Panc1 (cell line): ENCODE measurements at regions not wholly inside any gene's neighbourhood (a gene's known extent, or its start where the extent isn't known, plus 50 kb on each side); places are given as distances from the start of the nearest gene placed in this dataset.

Source experiments
- ATAC-seq: fragments of 200-7000 bp; cut with Tn5 transposase; 2 replicates; pipeline ENCODE4 v1.9.1; 2020; ENCODE audit warnings: mild to moderate bottlenecking, moderate library complexity
- BruUV-seq: library from RNA; stranded (reverse); fragments of 400-500 nt; replicated peaks from 2 replicates; lab custom pipeline; 2021; lab: Mats Ljungman, UMichigan
- CTCF ChIA-PET: fragments of 300-600 bp; sonication (Branson Sonifier 250); formaldehyde crosslinking; loops from one replicate; lab custom pipeline; 2022; ENCODE audit warnings: antibody characterized with exemption; lab: Charles Lee
- POLR2A ChIA-PET: fragments of 300-600 bp; sonication (Branson Sonifier 250); formaldehyde crosslinking; loops from one replicate; lab custom pipeline; 2022; ENCODE audit warnings: antibody characterized with exemption; lab: Charles Lee
- DNase-seq: peaks from one replicate; pipeline ENCODE4 v3.0.0-alpha.2; 2010; ENCODE audit warnings: low read depth, low spot score
- H3K27ac ChIP-seq: 2 replicates; pipeline ENCODE4 v1.5.1; 2011; ENCODE audit warnings: mild to moderate bottlenecking, low read length, inconsistent platforms
- H3K27me3 ChIP-seq: fragments of 200-500 bp; sonication (Bioruptor generic); 2 replicates; pipeline ENCODE4 v1.6.0; 2014; ENCODE audit warnings: low read length, inconsistent platforms; ENCODE audit not compliant: control insufficient read depth, insufficient read depth
- H3K36me3 ChIP-seq: fragments of 200-500 bp; sonication (Bioruptor generic); 2 replicates; pipeline ENCODE4 v1.5.1; 2014; ENCODE audit warnings: inconsistent platforms, mild to moderate bottlenecking, low read length, moderate library complexity; ENCODE audit not compliant: control insufficient read depth, insufficient read depth
- H3K4me1 ChIP-seq: 2 replicates; pipeline ENCODE4 v1.5.1; 2011; ENCODE audit warnings: inconsistent platforms, mild to moderate bottlenecking, low read length, moderate library complexity; ENCODE audit not compliant: control insufficient read depth, insufficient read depth
- H3K4me3 ChIP-seq, 2 experiments: 2 replicates each; pipeline ENCODE4 v1.5.1; 2011 to 2012; ENCODE audit warnings: low read depth in 2 of 2, low read length in 2 of 2, mild to moderate bottlenecking in 2 of 2, inconsistent platforms in 1 of 2, moderate library complexity in 1 of 2
- H3K9me3 ChIP-seq: fragments of 200-500 bp; sonication (Bioruptor generic); 2 replicates; pipeline ENCODE4 v1.5.1; 2014; ENCODE audit warnings: low read depth, mild to moderate bottlenecking, inconsistent platforms, low read length, moderate library complexity; ENCODE audit not compliant: control insufficient read depth, insufficient read depth
- CTCF ChIP-seq: fragments of 450-650 bp; IDR thresholded peaks from 2 replicates; pipeline ENCODE4 v1.5.1; 2017; ENCODE audit warnings: mild to moderate bottlenecking
- POLR2AphosphoS5 ChIP-seq: IDR thresholded peaks from 2 replicates; pipeline ENCODE4 v1.6.1; 2012; ENCODE audit warnings: mild to moderate bottlenecking, low read depth, low read length, moderate library complexity
- SIN3A ChIP-seq: IDR thresholded peaks from 2 replicates; pipeline ENCODE4 v1.6.1; 2012; ENCODE audit warnings: low read depth, mild to moderate bottlenecking, low read length, moderate library complexity, borderline replicate concordance; ENCODE audit not compliant: insufficient read depth
- TCF7L2 ChIP-seq: IDR thresholded peaks from 2 replicates; pipeline ENCODE4 v1.6.1; 2011; ENCODE audit warnings: mild to moderate bottlenecking, low read depth, low read length, inconsistent platforms
- in situ Hi-C: cut with HindIII; loops from 2 replicates; pipeline ENCODE4 v1.10.0; 2016; ENCODE audit warnings: low sequenced_read_pairs, low pct_unique_long_range_greater_than_20kb
- intact Hi-C: fragments of 100-400 bp; cut with micrococcal nuclease; formaldehyde crosslinking; loops from one replicate; pipeline ENCODE4 v1.10.0; 2022; ENCODE audit not compliant: unreplicated experiment
- TF ChIP-seq, protein P1 (sequence below), 2 experiments: IDR thresholded peaks; 2 replicates each; pipeline ENCODE4 v1.6.1; 2011 to 2012; ENCODE audit warnings: low read depth in 2 of 2, control low read depth in 1 of 2, low read length in 1 of 2, mild to moderate bottlenecking in 1 of 2, moderate library complexity in 1 of 2; ENCODE audit not compliant: insufficient read depth in 1 of 2

- in situ Hi-C loops (no loop called here), intact Hi-C loops (no loop called here)
- no peak overlapping the region for H3K27ac ChIP-seq
- BruUV-seq: no TSS peak
- no peak overlapping the region for H3K4me3 ChIP-seq
- no peaks in the 10 kb centered on the region for H3K36me3 ChIP-seq
- DNase-seq (no peak), ATAC-seq (no peak)
- no peaks in the 10 kb centered on the region for H3K9me3 ChIP-seq
- ChIA-PET CTCF (interaction anchor here (0.6 kb wide), 1 partner anchor 395 kb away, joined by 6 read pairs; no protein-coding TSS in a partner anchor), POLR2A (no interaction called here)
- H3K27me3 ChIP-seq: no peaks in the 10 kb centered on the region
- no peaks in the 10 kb centered on the region for H3K4me1 ChIP-seq
- no peak for TF ChIP-seq POLR2AphosphoS5
- no peak for TF ChIP-seq CTCF
- no peak for TF ChIP-seq SIN3A
These were observed 346.5 kb downstream of the C16orf95 start for GRCh38 chr16:86970726-86971125.

GRCh38 chr16:86971251-86971650 is 345.9 kb downstream of the C16orf95 start:
- no peaks in the 10 kb centered on the region for H3K9me3 ChIP-seq
- intact Hi-C loops: no loop called here
- DNase-seq (no peak), ATAC-seq (no peak)
- BruUV-seq: no TSS peak
- TF ChIP-seq CTCF (no peak), SIN3A (no peak), POLR2AphosphoS5 (no peak), TCF7L2 (no peak)
- TF ChIP-seq, protein P1, sequence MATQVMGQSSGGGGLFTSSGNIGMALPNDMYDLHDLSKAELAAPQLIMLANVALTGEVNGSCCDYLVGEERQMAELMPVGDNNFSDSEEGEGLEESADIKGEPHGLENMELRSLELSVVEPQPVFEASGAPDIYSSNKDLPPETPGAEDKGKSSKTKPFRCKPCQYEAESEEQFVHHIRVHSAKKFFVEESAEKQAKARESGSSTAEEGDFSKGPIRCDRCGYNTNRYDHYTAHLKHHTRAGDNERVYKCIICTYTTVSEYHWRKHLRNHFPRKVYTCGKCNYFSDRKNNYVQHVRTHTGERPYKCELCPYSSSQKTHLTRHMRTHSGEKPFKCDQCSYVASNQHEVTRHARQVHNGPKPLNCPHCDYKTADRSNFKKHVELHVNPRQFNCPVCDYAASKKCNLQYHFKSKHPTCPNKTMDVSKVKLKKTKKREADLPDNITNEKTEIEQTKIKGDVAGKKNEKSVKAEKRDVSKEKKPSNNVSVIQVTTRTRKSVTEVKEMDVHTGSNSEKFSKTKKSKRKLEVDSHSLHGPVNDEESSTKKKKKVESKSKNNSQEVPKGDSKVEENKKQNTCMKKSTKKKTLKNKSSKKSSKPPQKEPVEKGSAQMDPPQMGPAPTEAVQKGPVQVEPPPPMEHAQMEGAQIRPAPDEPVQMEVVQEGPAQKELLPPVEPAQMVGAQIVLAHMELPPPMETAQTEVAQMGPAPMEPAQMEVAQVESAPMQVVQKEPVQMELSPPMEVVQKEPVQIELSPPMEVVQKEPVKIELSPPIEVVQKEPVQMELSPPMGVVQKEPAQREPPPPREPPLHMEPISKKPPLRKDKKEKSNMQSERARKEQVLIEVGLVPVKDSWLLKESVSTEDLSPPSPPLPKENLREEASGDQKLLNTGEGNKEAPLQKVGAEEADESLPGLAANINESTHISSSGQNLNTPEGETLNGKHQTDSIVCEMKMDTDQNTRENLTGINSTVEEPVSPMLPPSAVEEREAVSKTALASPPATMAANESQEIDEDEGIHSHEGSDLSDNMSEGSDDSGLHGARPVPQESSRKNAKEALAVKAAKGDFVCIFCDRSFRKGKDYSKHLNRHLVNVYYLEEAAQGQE (IDR thresholded peaks at IDR 0.05; ENCODE audit: insufficient read depth in 1 of 2, low read depth in 2 of 2, low read length in 1 of 2): no peak
- ChIA-PET POLR2A (interaction anchor here (0.6 kb wide), 1 partner anchor 15 kb away, joined by 3 read pairs; no protein-coding TSS in a partner anchor), CTCF (no interaction called here)
- H3K36me3 ChIP-seq: no peaks in the 10 kb centered on the region
- no peak overlapping the region for H3K4me3 ChIP-seq
- no peaks in the 10 kb centered on the region for H3K4me1 ChIP-seq
- H3K27ac ChIP-seq: no peak overlapping the region
- no peaks in the 10 kb centered on the region for H3K27me3 ChIP-seq
- in situ Hi-C loops: no loop called here
